Effector CD8-positive, alpha-beta T cell (primary cell): ENCODE measurements at regions not wholly inside any gene's neighbourhood (a gene's known extent, or its start where the extent isn't known, plus 50 kb on each side); places are given as distances from the start of the nearest gene placed in this dataset.
A peak's percentile ranks its signal among the peaks of the same experiment; 100 is the strongest.

Experiments
- DNase-seq: peaks from one replicate; lab custom pipeline; 2025; lab: John Stamatoyannopoulos, UW

DNA sequence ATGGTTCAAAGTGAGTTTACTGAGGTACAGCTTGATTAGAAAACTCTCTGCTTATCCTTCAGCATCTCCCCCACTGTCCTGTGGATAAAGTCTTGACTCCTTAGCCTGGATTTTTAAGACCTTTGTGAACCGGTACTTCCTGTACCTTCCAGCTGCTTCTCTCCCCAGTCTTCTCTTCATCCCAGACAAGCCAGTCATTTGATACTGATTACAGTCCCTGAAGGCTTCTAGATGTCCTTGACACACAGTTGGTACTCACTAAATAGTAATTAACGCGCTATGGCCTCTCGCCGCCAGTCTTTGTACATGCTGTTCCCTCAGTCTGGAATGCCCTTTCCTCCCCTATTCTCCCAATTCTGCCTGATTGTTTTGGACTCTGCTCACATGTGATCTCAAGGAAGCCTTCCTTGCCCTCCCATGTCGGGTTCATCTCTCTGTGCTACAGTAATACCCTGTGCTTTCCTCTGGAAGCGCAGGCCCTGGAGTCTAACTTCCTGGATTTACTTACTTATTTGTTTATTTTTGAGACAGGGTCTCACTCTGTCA is 50.6 kb upstream of the PTGR2 start:
- no peak for DNase-seq

GRCh38 chr14:73797543-73798265 is 53.9 kb upstream of the PTGR2 start:
- no peak for DNase-seq

GRCh38 chr14:73796893-73797542 is 54.6 kb upstream of the PTGR2 start:
- DNase-seq = no peak

DNA sequence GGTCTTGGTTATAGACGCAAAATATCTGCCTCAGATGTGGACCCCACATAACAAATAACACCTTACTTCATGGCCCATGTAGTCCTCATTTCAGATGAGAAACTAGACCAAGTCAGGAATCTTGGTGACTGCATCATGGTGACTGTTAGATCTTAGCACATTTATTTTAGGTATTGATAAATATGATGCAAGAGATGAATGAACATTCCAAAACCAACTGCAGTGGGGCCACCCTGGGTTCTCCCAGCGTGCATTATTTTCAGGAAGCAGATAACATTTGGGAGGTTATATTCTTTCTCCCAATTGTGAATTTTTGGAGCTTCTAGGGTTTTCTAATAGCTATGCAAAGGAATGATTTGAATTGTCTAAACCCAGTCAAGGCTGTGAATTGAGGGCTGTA is 55.2 kb upstream of the PTGR2 start:
- DNase-seq = no peak

DNA sequence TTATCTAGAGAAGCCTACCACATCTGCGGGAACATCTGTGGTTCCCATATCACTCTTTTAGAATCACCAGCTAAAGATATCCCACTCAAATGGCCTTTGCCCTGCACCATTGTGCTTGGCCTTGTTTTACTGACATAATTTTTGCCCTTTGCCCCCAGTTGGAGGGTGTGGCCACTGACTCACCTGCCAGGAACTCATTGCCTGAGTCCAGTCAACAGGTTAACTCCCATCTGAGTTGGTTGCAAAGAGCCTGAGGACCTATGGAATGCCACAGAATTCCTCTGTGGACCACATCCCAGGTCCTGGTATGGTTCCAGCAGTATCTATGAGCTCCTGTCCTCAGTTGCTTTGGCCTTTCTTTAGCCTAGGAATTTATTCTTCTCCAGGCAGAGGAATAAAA is 55.7 kb upstream of the PTGR2 start:
- DNase-seq = no peak

DNA sequence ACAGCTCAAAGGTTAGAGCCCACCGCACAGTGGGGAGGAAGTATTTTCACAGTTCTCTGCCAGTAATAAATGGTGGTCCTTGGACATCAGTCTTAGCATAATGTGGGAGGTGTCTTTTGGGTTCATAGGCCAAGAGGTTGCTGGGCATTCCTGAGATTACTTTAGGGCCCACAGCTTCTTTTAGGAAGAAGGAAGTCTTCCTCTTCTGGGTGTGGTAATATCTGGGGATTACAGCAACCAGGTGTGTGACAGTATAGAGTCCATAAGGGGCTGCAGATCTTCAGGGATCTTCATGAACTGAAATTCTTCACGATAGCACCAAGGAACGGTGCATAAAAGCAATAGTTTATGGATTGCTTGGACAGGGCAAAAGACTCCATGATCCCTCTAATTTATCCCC is 56.2 kb upstream of the PTGR2 start:
- no peak for DNase-seq

DNA sequence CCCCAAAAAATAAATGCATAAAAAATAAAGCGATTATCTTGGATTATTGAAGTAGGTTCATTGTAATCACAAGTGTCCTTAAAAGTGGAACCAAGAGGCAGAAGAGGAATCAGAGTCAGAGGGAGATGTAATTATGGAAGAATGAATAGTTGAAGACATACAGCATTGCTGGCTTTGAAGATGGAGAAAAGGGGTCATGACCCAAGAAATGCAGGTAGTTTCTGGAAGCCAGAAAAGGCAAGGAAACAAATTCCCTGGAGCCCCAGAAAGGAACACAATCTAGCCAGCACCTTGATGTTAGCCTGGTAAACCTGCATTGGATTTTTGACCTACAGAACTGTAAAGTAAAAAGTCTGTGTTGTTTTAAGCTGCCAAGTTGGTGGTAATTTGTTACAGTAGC is 57.5 kb upstream of the PTGR2 start:
- no peak for DNase-seq

DNA sequence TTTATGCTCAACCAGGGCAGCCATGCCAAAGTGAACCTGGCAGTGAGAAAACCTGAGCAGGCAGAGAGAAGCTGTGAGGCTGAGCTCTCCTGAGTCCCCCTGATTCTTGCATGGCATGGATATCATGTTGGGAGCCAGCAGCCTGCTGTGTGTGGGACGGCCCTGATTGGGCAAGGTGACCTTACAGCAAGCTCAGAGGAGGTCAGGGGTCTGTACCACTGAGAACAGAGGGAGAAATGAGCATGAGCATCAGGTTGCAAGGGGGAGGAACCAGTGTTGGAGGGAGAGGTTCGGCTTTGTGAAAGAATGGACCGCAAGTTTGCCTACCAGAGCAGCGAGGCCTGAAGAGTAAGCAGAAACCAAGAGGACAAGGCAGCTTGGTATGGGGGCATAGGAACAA is 59.1 kb upstream of the PTGR2 start:
- DNase-seq = no peak

GRCh38 chr14:73789989-73790581 is 61.5 kb upstream of the PTGR2 start:
- no peak for DNase-seq

DNA sequence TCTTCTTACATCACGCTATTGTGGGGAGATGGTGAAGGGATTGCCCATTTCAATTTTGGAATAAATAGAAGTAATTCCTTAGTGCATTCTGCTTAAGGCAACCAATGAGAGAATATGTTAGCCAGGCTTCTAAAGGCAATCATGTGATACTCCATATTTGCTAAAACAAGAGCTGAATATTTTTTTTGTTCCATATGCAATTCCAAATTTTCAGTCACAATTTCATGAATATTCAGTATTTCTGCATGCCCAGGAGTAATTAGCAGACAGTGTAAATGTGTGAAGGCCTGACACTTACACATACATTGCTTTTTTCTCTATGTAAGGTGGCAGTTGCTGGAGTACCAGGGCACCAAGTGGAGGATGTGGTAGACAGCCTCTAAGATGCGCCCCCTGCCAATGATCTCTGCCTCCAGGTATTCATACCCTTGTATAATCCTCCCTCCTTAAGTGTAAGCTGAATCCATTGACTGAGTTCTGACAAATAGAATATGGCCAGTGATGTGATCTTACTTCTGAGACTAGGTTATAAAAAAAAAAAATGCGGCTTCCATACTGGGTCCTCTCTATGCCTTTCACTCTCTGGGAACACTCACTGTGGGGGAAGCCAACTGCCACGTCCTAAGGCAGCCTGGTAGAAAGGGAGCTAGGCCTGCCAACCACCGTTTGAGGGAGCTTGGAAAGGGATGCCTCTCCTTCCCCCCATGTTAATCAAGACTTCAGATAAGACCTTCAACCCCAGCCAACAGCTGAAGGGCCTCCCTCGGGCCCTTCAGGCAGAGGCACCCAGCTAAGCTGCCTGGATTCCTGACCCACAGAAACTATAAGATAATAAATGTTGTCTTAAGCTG is 62.7 kb upstream of the PTGR2 start:
- DNase-seq = no peak

- DNase-seq = no peak
These were observed 63.4 kb upstream of the PTGR2 start for GRCh38 chr14:73788317-73788598.

GRCh38 chr14:73787486-73788316 is 63.9 kb upstream of the PTGR2 start:
- DNase-seq = no peak

DNA sequence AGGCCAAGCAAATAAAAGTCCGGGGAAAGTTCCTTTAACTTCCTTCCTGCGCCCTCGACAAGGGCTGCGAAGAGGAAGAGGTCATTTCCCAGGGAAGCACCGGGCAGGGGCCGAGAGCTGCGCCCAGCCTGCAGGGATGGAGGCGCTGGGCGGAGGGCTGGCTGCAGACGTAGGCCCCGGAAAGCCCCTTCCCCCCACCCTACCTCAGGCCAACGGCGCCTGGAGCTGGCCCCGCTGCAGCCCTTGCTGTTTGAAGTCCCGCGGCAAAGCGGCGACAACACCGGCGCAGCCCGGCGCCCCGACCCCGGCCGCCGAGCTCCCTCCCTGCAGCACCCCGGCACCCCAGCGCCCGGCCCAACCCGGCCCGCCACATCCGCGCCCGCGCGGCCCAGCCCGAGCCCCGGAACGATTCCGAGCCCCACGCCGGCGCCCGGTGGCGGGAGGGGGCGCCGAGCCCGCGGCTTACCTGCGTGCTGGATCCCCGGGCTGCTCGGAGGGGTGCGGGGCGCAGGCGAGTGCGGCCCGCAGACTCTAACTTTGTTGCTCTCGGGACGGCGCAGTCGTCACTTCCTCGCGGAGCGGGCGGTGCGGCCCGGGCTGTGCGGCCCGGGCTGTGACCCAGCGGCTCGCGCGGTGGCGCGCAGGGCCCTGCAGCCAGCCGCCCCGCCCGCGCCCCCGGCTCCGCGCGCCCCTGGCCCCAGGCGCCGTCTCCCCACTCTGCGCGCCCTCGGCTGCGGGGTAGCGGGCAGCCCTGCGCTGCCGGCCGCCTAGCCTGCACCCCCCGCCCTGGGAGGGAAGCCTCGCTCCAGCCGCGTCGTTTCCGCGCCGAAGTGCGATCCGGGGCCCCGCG is 64.8 kb upstream of the PTGR2 start:
- DNase-seq = peak; percentile 21

DNA sequence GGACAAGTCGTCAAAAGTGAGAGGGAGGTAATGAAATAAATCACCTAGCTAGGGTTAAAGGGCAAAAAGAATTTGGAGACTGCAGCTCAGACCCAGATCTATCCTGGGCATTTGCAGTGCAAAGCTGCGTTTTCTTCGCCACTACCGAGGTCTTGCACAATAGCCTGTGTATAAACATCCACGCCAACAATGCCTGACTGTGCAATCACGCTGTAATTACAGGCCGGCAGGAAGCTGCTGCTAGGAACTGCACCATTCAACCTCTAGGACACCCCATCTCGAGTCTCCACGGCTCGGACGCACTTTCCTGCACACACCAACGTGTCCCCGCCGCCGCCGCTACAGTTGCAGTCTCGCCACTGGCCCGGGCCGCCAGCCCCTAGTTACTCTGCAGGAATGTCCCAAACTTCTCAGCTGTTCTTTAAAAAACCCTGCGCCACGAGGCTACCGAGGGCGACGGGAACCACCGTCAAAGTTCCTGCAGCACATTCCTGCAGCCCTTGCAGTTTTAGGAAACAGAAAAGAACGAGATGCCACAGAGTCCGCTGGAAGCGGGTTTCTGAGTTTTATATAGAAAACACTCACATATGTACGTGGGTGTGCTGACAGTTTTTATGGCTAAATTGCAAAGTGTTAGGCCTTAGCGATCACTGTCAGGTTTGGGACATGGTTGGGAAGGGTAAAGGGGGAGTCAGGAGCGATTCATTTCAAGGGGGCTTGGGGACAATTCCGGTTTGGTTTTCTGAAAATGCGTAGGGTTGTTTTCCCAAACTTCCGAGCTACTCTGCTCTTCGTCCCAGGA is 65.6 kb upstream of the PTGR2 start:
- DNase-seq = peak; percentile 18

GRCh38 chr14:73785336-73785833 is 66.2 kb upstream of the PTGR2 start:
- no peak for DNase-seq

DNA sequence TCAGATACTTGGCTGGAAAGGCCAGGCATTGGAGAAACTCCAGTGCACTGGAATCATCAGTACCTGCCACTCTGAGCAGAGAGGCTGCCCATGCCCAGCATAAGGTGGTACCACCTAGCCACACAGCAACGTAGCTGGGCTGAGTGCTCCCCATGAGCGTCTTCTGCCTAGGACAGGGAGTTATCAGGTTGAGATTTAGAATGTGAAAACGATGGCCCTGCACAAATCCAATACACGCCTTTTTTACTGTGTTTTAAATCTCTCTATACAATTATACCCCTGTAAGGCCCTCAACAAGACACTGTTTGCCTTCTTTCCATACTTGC is 66.7 kb upstream of the PTGR2 start:
- DNase-seq = no peak

- DNase-seq = no peak
These were observed 67.2 kb upstream of the PTGR2 start for GRCh38 chr14:73784181-73784987.

DNA sequence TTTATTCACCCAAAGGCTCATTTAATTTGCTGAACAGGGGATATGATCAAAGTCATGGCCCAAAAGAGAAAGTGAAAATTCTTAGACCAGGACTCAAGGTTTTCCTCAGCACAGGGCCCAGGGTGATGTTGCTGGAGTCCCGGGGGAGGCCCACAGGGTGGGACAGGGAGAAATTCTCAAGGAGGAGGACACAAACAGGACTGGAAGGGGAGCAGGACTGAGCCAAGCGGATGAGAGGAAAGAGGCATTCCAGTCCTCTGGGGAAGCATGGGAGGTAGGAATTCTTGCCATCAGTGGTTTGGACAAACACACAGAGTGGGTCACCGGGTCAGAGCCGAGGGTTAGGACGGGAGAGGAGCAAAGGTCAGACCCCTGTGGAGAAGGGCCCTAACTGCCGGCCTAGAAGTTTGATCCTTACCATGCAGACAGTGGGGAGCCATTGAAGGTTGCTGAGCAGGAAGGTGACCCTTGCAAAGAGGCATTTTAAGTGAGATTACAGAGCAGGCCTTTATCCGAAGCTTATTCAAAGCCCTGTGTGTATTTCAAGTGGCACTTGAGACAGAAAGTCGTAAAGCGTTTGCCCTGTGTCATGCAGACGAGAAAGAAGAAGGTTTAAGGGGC is 68.4 kb upstream of the PTGR2 start:
- DNase-seq = no peak
